Fibroblast of the aortic adventitia (primary cell): ENCODE measurements at regions not wholly inside any gene's neighbourhood (a gene's known extent, or its start where the extent isn't known, plus 50 kb on each side); places are given as distances from the start of the nearest gene placed in this dataset.

Experiments used
- DNase-seq: peaks from one replicate; pipeline ENCODE4 v3.0.0-alpha.2; 2010; ENCODE audit warnings: low read depth
- H3K4me3 ChIP-seq: 2 replicates; pipeline ENCODE4 v1.5.1; 2011; ENCODE audit warnings: low read depth, mild to moderate bottlenecking, control low read depth, low read length, moderate library complexity
- CTCF ChIP-seq: IDR thresholded peaks from 2 replicates; pipeline ENCODE4 v1.5.1; 2011; ENCODE audit warnings: mild to moderate bottlenecking, low read length, control low read depth, inconsistent platforms; ENCODE audit not compliant: insufficient read depth

DNA sequence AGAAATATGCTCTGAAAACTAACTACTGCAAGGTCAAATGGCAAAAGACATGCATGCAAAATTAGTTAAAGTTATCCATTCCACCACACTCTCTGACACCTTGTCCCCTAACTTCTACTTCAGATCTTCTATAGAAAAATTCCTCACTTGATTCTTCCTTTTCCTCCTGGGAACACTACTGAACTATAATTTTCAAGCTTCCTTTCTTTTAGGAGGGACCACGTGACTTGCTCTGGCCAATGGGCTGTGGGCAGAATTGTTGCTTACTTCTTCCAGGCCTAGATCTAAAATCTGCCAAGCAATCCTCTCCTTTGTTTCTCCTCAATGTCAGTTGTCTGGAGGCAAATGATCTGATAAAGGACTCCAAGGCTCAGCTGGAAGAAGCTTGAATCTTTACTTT, 441.0 kb downstream of the CDK5RAP2 start:
- no peak for DNase-seq
- TF ChIP-seq CTCF, result no peak
- no peak overlapping the region for H3K4me3 ChIP-seq

GRCh38 chr9:120137186-120137840, 442.7 kb downstream of the CDK5RAP2 start:
- TF ChIP-seq CTCF, result no peak
- DNase-seq, result no peak
- no peak overlapping the region for H3K4me3 ChIP-seq

- no peak for TF ChIP-seq CTCF
- H3K4me3 ChIP-seq, result no peak overlapping the region
- DNase-seq, result no peak
These were observed 443.3 kb downstream of the CDK5RAP2 start for GRCh38 chr9:120136696-120137095.

DNA sequence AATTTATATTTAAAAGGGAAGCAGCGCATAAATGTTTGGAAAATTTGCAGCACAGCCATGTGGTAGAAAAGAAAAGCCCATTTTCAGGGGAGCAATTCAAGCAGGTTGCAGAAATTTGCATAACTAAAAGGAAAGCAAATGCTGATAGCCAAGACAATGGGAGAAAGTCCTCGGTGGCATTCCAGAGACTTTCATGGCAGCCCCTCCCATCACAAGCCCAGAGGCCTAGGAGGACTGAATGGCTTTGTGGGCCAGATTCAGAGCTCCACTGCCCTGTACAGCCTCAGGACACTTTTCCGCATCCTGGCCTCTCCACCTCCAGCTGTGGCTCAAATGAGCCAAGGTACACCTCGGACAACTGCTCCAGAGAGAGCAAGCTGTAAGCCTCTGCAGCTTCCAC, 462.9 kb downstream of the CDK5RAP2 start:
- no peak for TF ChIP-seq CTCF
- DNase-seq, result no peak
- H3K4me3 ChIP-seq, result no peak overlapping the region

GRCh38 chr9:120110520-120110919, 469.4 kb downstream of the CDK5RAP2 start:
- no peak overlapping the region for H3K4me3 ChIP-seq
- no peak for TF ChIP-seq CTCF
- DNase-seq, result no peak

DNA sequence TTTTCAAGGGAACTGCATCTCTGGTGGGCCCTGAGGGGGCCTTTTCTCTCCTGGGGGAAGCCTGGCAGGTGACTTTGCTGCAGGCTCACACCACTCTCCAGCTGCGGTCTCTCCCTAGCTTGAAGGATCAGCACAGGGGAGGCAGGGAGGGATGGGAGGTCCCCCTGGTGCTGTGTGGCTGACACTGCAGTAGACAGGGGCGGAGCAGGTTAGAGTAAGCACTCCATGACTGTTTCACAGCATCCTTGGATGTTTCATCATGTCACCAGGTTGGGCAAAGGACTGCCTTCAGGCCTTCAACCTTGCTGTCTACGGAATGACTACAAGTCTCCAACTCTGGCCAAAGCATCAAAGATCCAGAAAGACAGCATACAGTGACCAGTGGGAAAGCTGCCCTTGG, 470.7 kb downstream of the CDK5RAP2 start:
- no peak for DNase-seq
- H3K4me3 ChIP-seq, result no peak overlapping the region
- TF ChIP-seq CTCF, result no peak

GRCh38 chr9:120107138-120107537, 472.8 kb downstream of the CDK5RAP2 start:
- H3K4me3 ChIP-seq, result no peak overlapping the region
- no peak for TF ChIP-seq CTCF
- no peak for DNase-seq
